ENCODE measurements at regions not wholly inside any gene's neighbourhood (a gene's known extent, or its start where the extent isn't known, plus 50 kb on each side); places are given as distances from the start of the nearest gene placed in this dataset.

DNA sequence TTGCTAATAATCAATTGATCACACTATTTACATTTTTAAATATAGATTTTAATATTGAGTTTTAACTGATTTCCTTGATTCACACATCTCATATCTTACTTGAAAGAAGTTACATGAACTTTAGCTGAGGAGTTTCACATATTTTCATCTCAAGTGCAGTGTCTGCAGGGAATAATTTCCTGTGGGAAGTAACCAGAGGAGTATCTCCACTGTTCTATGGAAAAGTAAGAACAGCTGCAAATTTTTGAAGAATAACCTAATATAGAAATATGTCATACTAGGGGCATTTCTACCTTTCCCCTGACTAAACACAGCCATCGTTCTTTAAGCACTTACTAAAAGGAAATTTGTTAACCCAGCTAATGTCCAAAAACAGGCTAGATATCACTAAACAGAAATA lies 546.4 kb downstream of the EFNA5 start:
- DNase-seq (ENCODE audit: low spot score), result no peak
- TF ChIP-seq SP1 (IDR thresholded peaks at IDR 0.05), result no peak
- TF ChIP-seq NR2F2 (IDR thresholded peaks at IDR 0.05), result no peak
- no peaks in the 10 kb centered on the region for H3K4me1 ChIP-seq (ENCODE audit: control insufficient read depth in 4 of 4, insufficient read depth in 4 of 4, low read length in 3 of 4)
- H3K9me3 ChIP-seq (ENCODE audit: control insufficient read depth in 4 of 4, low read length in 3 of 4), result no peaks in the 10 kb centered on the region
- no peak overlapping the region for H3K9ac ChIP-seq (ENCODE audit: low read depth in 1 of 2, low read length in 2 of 2)
- WGBS, result 75% methylated on average over 1 of the region's 1 CpG
- no peak overlapping the region for H3K27ac ChIP-seq (ENCODE audit: low read depth in 1 of 2, low read length in 2 of 2)
- H3K27me3 ChIP-seq (ENCODE audit: control insufficient read depth in 4 of 4, insufficient read depth in 4 of 4, low read length in 3 of 4), result no peaks in the 10 kb centered on the region
- no peak overlapping the region for H3K4me3 ChIP-seq (ENCODE audit: low read depth in 1 of 3, low read length in 3 of 3)
- no peaks in the 10 kb centered on the region for H3K36me3 ChIP-seq (ENCODE audit: control insufficient read depth in 4 of 4, insufficient read depth in 3 of 4, low read depth in 1 of 4, low read length in 3 of 4)

DNA sequence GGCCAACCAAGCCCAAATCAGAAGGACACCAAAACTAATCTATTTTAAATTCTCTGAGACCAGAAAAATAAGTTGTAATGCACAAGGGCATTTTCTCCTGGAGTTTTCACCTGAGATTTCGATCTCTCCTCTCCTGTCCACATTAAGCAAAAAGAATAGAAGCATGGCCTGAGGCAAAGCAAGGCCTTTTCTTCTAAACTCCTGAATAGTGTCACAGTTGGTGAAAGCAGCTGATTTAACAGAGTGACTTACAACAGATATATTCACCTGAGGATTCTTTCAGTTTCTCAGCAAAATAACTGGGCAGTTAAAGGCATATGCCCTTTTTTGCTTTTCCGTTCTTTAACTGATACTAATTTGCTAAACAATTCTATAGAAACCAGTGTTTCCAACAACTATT lies 547.7 kb downstream of the EFNA5 start:
- H3K9ac ChIP-seq (ENCODE audit: low read depth in 1 of 2, low read length in 2 of 2), result no peak overlapping the region
- 83% methylated on average over 2 of the region's 2 CpGs for WGBS

DNA sequence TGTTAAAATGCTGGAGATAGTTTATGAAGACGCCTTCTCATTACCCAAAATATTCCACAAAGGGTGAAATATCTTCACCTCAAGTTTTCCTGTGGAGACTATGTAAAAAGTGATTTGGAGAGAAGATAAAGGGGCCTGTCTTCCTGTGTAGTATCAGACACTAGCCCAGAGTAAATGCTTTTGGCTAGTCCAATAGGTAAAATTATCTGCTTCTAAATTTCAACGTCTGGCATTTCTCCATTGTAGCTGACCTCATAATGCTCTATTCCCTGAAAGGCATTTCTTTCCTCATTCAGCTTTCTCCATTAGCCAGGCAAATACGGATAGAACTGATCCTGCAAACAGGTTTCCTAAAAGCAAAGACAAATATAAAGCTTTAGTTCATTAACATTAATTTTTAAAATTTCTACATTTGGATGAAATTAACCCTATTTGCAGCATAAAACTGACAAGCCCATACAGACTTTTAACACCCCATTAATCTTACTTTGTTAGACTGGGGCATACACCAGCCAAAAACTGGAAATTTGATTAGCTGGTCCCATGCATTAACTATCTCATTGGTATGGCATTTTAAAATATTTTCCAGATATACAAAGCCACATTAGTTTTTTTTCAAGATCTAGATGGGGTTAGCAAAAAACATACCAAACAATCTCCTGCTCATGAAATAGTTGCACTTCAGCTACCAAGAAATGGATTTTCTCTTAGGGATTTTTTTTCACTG lies 548.8 kb downstream of the EFNA5 start:
- 58% methylated on average over 3 of the region's 3 CpGs for WGBS
- Histone ChIP-seq H3K9ac (ENCODE audit: low read depth in 1 of 2, low read length in 2 of 2) (no peak overlapping the region), H3K9me3 (ENCODE audit: control insufficient read depth in 4 of 4, low read length in 3 of 4) (no peaks in the 10 kb centered on the region), H3K27me3 (ENCODE audit: control insufficient read depth in 4 of 4, insufficient read depth in 4 of 4, low read length in 3 of 4) (no peaks in the 10 kb centered on the region), H3K36me3 (ENCODE audit: control insufficient read depth in 4 of 4, insufficient read depth in 3 of 4, low read depth in 1 of 4, low read length in 3 of 4) (no peaks in the 10 kb centered on the region), H3K27ac (ENCODE audit: low read depth in 1 of 2, low read length in 2 of 2) (no peak overlapping the region), H3K4me3 (ENCODE audit: low read depth in 1 of 3, low read length in 3 of 3) (no peak overlapping the region), H3K4me1 (ENCODE audit: control insufficient read depth in 4 of 4, insufficient read depth in 4 of 4, low read length in 3 of 4) (no peaks in the 10 kb centered on the region)
- no peak for TF ChIP-seq RAD21 (IDR thresholded peaks at IDR 0.05)
- no peak for TF ChIP-seq TAF1 (conservative IDR thresholded peaks at IDR 0.05)
- TF ChIP-seq FOXA2 (IDR thresholded peaks at IDR 0.05), result no peak
- TF ChIP-seq RXRA (IDR thresholded peaks at IDR 0.05), result no peak
- no peak for DNase-seq (ENCODE audit: low spot score)

More for the DNA sequence above, 547.7 kb downstream of the EFNA5 start:
- H3K36me3 ChIP-seq (ENCODE audit: control insufficient read depth in 4 of 4, insufficient read depth in 3 of 4, low read depth in 1 of 4, low read length in 3 of 4), result no peaks in the 10 kb centered on the region
- no peaks in the 10 kb centered on the region for H3K9me3 ChIP-seq (ENCODE audit: control insufficient read depth in 4 of 4, low read length in 3 of 4)
- no peak for DNase-seq (ENCODE audit: low spot score)
- no peak overlapping the region for H3K4me3 ChIP-seq (ENCODE audit: low read depth in 1 of 3, low read length in 3 of 3)
- no peak overlapping the region for H3K27ac ChIP-seq (ENCODE audit: low read depth in 1 of 2, low read length in 2 of 2)
- TF ChIP-seq FOXA1 (IDR thresholded peaks at IDR 0.05) (no peak), YY1 (IDR thresholded peaks at IDR 0.05) (no peak)
- TF ChIP-seq, protein P1, sequence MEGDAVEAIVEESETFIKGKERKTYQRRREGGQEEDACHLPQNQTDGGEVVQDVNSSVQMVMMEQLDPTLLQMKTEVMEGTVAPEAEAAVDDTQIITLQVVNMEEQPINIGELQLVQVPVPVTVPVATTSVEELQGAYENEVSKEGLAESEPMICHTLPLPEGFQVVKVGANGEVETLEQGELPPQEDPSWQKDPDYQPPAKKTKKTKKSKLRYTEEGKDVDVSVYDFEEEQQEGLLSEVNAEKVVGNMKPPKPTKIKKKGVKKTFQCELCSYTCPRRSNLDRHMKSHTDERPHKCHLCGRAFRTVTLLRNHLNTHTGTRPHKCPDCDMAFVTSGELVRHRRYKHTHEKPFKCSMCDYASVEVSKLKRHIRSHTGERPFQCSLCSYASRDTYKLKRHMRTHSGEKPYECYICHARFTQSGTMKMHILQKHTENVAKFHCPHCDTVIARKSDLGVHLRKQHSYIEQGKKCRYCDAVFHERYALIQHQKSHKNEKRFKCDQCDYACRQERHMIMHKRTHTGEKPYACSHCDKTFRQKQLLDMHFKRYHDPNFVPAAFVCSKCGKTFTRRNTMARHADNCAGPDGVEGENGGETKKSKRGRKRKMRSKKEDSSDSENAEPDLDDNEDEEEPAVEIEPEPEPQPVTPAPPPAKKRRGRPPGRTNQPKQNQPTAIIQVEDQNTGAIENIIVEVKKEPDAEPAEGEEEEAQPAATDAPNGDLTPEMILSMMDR (IDR thresholded peaks at IDR 0.05; ENCODE audit: low read depth, low read length, missing input control), result no peak
- H3K27me3 ChIP-seq (ENCODE audit: control insufficient read depth in 4 of 4, insufficient read depth in 4 of 4, low read length in 3 of 4), result no peaks in the 10 kb centered on the region
- H3K4me1 ChIP-seq (ENCODE audit: control insufficient read depth in 4 of 4, insufficient read depth in 4 of 4, low read length in 3 of 4), result no peaks in the 10 kb centered on the region

DNA sequence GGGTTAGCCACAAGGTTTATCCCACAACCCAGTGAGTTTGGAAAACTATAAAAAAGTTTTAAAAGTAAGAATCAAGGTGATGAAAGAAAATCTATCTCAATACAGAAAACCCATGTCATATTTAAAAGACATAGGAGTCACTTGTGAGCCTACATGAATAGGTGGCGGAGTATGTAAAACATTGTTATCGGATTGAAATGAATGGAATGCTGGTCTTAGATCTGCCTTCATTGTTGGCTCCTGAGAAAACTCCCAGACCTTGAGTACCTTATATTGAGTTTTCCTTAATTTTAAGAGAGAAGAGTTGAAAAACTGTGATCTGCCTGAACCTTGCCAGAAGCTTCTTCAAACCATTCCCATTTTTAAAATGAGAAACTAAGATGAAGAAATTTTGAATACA lies 551.1 kb downstream of the EFNA5 start:
- no peak overlapping the region for H3K27ac ChIP-seq (ENCODE audit: low read depth in 1 of 2, low read length in 2 of 2)
- H3K9me3 ChIP-seq (ENCODE audit: control insufficient read depth in 4 of 4, low read length in 3 of 4), result no peaks in the 10 kb centered on the region
- DNase-seq (ENCODE audit: low spot score), result no peak
- H3K4me3 ChIP-seq (ENCODE audit: low read depth in 1 of 3, low read length in 3 of 3), result no peak overlapping the region
- 86% methylated on average over 2 of the region's 2 CpGs for WGBS
- H3K27me3 ChIP-seq (ENCODE audit: control insufficient read depth in 4 of 4, insufficient read depth in 4 of 4, low read length in 3 of 4), result peaks cover 0 to 2% (median 0%) of the 10 kb centered on the region in 4 donors
- H3K4me1 ChIP-seq (ENCODE audit: control insufficient read depth in 4 of 4, insufficient read depth in 4 of 4, low read length in 3 of 4), result no peaks in the 10 kb centered on the region
- H3K36me3 ChIP-seq (ENCODE audit: control insufficient read depth in 4 of 4, insufficient read depth in 3 of 4, low read depth in 1 of 4, low read length in 3 of 4), result no peaks in the 10 kb centered on the region
- H3K9ac ChIP-seq (ENCODE audit: low read depth in 1 of 2, low read length in 2 of 2), result no peak overlapping the region
- TF ChIP-seq, protein P2, sequence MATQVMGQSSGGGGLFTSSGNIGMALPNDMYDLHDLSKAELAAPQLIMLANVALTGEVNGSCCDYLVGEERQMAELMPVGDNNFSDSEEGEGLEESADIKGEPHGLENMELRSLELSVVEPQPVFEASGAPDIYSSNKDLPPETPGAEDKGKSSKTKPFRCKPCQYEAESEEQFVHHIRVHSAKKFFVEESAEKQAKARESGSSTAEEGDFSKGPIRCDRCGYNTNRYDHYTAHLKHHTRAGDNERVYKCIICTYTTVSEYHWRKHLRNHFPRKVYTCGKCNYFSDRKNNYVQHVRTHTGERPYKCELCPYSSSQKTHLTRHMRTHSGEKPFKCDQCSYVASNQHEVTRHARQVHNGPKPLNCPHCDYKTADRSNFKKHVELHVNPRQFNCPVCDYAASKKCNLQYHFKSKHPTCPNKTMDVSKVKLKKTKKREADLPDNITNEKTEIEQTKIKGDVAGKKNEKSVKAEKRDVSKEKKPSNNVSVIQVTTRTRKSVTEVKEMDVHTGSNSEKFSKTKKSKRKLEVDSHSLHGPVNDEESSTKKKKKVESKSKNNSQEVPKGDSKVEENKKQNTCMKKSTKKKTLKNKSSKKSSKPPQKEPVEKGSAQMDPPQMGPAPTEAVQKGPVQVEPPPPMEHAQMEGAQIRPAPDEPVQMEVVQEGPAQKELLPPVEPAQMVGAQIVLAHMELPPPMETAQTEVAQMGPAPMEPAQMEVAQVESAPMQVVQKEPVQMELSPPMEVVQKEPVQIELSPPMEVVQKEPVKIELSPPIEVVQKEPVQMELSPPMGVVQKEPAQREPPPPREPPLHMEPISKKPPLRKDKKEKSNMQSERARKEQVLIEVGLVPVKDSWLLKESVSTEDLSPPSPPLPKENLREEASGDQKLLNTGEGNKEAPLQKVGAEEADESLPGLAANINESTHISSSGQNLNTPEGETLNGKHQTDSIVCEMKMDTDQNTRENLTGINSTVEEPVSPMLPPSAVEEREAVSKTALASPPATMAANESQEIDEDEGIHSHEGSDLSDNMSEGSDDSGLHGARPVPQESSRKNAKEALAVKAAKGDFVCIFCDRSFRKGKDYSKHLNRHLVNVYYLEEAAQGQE (IDR thresholded peaks at IDR 0.05), result no peak
- TF ChIP-seq EGR1 (IDR thresholded peaks at IDR 0.05; ENCODE audit: low read depth in 2 of 2), result no peak
- TF ChIP-seq, protein P3, sequence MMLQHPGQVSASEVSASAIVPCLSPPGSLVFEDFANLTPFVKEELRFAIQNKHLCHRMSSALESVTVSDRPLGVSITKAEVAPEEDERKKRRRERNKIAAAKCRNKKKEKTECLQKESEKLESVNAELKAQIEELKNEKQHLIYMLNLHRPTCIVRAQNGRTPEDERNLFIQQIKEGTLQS (IDR thresholded peaks at IDR 0.05), result no peak

All from liver (tissue), 8 donors.